GM18907 (cell line): ENCODE measurements at regions not wholly inside any gene's neighbourhood (a gene's known extent, or its start where the extent isn't known, plus 50 kb on each side); places are given as distances from the start of the nearest gene placed in this dataset.
"Not testable (repeated sequence)": the region's sequence is repeated elsewhere in the genome, so short reads cannot be mapped to it uniquely, and the experiment has no call there.

ENCODE experiments used
- ATAC-seq: cut with Tn5 transposase; IDR thresholded peaks from one replicate; pipeline ENCODE4 v1.9.1; 2021; ENCODE audit warnings: mild to moderate bottlenecking, moderate library complexity; ENCODE audit not compliant: unreplicated experiment

GRCh38 chr5:18745042-18745987 is 1111.1 kb downstream of the TAF11L14 start:
- peak; percentile 35 for ATAC-seq

- peak; percentile 86 for ATAC-seq
Measured at GRCh38 chr5:18745988-18746615, 1111.8 kb downstream of the TAF11L14 start.

GRCh38 chr5:18749763-18750162 is 1115.5 kb downstream of the TAF11L14 start:
- peak; percentile 40 for ATAC-seq

GRCh38 chr5:18752317-18752716 is 1118.1 kb downstream of the TAF11L14 start:
- ATAC-seq: no peak

- no peak for ATAC-seq
Measured at GRCh38 chr5:18754201-18754600, 1119.9 kb downstream of the TAF11L14 start.

GRCh38 chr5:18761801-18762200 is 1127.5 kb downstream of the TAF11L14 start:
- peak; percentile 79 for ATAC-seq

- no peak for ATAC-seq
Measured at GRCh38 chr5:18764161-18764560, 1129.9 kb downstream of the TAF11L14 start.

GRCh38 chr5:18765304-18765703 is 1131.0 kb downstream of the TAF11L14 start:
- ATAC-seq: no peak

GRCh38 chr5:18771097-18771610 is 1136.9 kb downstream of the TAF11L14 start:
- ATAC-seq: no peak

GRCh38 chr5:18772475-18772874 is 1138.2 kb downstream of the TAF11L14 start:
- no peak for ATAC-seq

GRCh38 chr5:18778225-18778624 is 1144.0 kb downstream of the TAF11L14 start:
- no peak for ATAC-seq

GRCh38 chr5:18789218-18789998 is 1155.1 kb downstream of the TAF11L14 start:
- ATAC-seq: no peak

GRCh38 chr5:18792145-18792544 is 1157.9 kb downstream of the TAF11L14 start:
- ATAC-seq: no peak

GRCh38 chr5:18797222-18797621 is 1163.0 kb downstream of the TAF11L14 start:
- no peak for ATAC-seq

- ATAC-seq: no peak
Measured at GRCh38 chr5:18798058-18798457, 1163.8 kb downstream of the TAF11L14 start.

- ATAC-seq: no peak
Measured at GRCh38 chr5:18799482-18800128, 1165.3 kb downstream of the TAF11L14 start.

- ATAC-seq: no peak
Measured at GRCh38 chr5:18800293-18801025, 1166.2 kb downstream of the TAF11L14 start.

GRCh38 chr5:18801413-18801812 is 1167.2 kb downstream of the TAF11L14 start:
- ATAC-seq: not testable (repeated sequence)

- no peak for ATAC-seq
Measured at GRCh38 chr5:18802336-18802735, 1168.1 kb downstream of the TAF11L14 start.

- no peak for ATAC-seq
Measured at GRCh38 chr5:18805376-18805775, 1171.1 kb downstream of the TAF11L14 start.
